ENCODE measurements at regions not wholly inside any gene's neighbourhood (a gene's known extent, or its start where the extent isn't known, plus 50 kb on each side); places are given as distances from the start of the nearest gene placed in this dataset.

DNA sequence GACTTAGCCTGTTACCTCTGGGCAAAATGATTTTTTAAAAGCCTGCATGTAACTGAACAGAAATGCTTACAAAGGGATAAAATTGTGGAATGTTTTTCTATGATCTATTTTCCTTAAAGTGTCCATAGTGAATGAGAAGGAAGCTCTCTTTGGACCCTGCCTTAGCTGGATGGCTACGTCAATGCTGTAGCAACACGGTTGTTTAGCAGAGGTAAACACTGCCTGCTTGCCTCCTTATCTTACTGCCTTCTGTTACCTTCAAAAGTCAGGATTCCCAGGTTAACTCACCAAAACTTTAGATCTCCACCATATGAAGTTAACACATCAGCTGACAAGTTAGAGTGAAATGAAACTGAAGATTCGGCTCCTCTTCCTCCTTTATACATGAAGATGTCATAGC, 402.6 kb downstream of the SAMD5 start:
- ChIA-PET CTCF (no interaction called here), POLR2A (ENCODE audit: unreplicated experiment) (no interaction called here)
- intact Hi-C loops (cut with micrococcal nuclease), result no loop called here
- H4K91ac ChIP-seq (ENCODE audit: insufficient read depth, low read depth, low read length), result no peak overlapping the region
- H3K14ac ChIP-seq (replicated peaks; ENCODE audit: low read depth, low read length), result no peak overlapping the region
- H3K4me1 ChIP-seq (ENCODE audit: control insufficient read depth, insufficient read depth, low read length), result no peaks in the 10 kb centered on the region
- H2BK5ac ChIP-seq (ENCODE audit: low read depth, low read length, poor library complexity, severe bottlenecking), result no peak overlapping the region
- H2AK9ac ChIP-seq (replicated peaks; ENCODE audit: low read depth, low read length, poor library complexity), result no peak overlapping the region
- no peak overlapping the region for H2AK5ac ChIP-seq (ENCODE audit: low read depth, low read length)
- H3K18ac ChIP-seq (ENCODE audit: low read depth, low read length), result no peak overlapping the region
- no peaks in the 10 kb centered on the region for H3K36me3 ChIP-seq (ENCODE audit: control insufficient read depth, insufficient read depth, low read length)
- H2BK15ac ChIP-seq (ENCODE audit: low read depth, low read length), result no peak overlapping the region
- no peak overlapping the region for H4K5ac ChIP-seq (ENCODE audit: low read depth, low read length)
- H3K9ac ChIP-seq (ENCODE audit: low read depth, low read length), result no peak overlapping the region
- no peak overlapping the region for H2BK20ac ChIP-seq (ENCODE audit: low read depth, low read length)
- H3K27me3 ChIP-seq (ENCODE audit: control insufficient read depth, insufficient read depth, low read length), result no peaks in the 10 kb centered on the region
- no peak overlapping the region for H2AFZ ChIP-seq (replicated peaks; ENCODE audit: low read length, poor library complexity)
- no peak overlapping the region for H3K4me3 ChIP-seq (ENCODE audit: insufficient read depth, low read depth, low read length)
- in situ Hi-C loops (cut with MboI; ENCODE audit: low sequenced_read_pairs), result no loop called here
- no peak overlapping the region for H2BK120ac ChIP-seq (ENCODE audit: low read depth, low read length)
- H3K9me3 ChIP-seq (ENCODE audit: control insufficient read depth, insufficient read depth, low read length), result no peaks in the 10 kb centered on the region
- TF ChIP-seq MXI1 (IDR thresholded peaks at IDR 0.05; ENCODE audit: borderline replicate concordance, low read depth, low read length) (no peak), RCOR1 (IDR thresholded peaks at IDR 0.05; ENCODE audit: insufficient replicate concordance, low read length) (no peak), RFX5 (IDR thresholded peaks at IDR 0.05; ENCODE audit: low read depth, low read length) (no peak), CEBPB (IDR thresholded peaks at IDR 0.05; ENCODE audit: low read depth, low read length) (no peak), FOS (IDR thresholded peaks at IDR 0.05; ENCODE audit: low read depth, low read length) (no peak), BHLHE40 (IDR thresholded peaks at IDR 0.05; ENCODE audit: low read depth, low read length) (no peak), CHD1 (IDR thresholded peaks at IDR 0.05; ENCODE audit: low read depth, low read length) (no peak), POLR2A (IDR thresholded peaks at IDR 0.05; ENCODE audit: low read depth, low read length) (no peak)
- TF ChIP-seq, protein P1, sequence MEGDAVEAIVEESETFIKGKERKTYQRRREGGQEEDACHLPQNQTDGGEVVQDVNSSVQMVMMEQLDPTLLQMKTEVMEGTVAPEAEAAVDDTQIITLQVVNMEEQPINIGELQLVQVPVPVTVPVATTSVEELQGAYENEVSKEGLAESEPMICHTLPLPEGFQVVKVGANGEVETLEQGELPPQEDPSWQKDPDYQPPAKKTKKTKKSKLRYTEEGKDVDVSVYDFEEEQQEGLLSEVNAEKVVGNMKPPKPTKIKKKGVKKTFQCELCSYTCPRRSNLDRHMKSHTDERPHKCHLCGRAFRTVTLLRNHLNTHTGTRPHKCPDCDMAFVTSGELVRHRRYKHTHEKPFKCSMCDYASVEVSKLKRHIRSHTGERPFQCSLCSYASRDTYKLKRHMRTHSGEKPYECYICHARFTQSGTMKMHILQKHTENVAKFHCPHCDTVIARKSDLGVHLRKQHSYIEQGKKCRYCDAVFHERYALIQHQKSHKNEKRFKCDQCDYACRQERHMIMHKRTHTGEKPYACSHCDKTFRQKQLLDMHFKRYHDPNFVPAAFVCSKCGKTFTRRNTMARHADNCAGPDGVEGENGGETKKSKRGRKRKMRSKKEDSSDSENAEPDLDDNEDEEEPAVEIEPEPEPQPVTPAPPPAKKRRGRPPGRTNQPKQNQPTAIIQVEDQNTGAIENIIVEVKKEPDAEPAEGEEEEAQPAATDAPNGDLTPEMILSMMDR (conservative IDR thresholded peaks at IDR 0.05; ENCODE audit: low read depth, low read length), result no peak
- TF ChIP-seq, protein P2, sequence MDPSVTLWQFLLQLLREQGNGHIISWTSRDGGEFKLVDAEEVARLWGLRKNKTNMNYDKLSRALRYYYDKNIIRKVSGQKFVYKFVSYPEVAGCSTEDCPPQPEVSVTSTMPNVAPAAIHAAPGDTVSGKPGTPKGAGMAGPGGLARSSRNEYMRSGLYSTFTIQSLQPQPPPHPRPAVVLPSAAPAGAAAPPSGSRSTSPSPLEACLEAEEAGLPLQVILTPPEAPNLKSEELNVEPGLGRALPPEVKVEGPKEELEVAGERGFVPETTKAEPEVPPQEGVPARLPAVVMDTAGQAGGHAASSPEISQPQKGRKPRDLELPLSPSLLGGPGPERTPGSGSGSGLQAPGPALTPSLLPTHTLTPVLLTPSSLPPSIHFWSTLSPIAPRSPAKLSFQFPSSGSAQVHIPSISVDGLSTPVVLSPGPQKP (IDR thresholded peaks at IDR 0.05; ENCODE audit: borderline replicate concordance, low read depth, low read length), result no peak
- TF ChIP-seq, protein P3, sequence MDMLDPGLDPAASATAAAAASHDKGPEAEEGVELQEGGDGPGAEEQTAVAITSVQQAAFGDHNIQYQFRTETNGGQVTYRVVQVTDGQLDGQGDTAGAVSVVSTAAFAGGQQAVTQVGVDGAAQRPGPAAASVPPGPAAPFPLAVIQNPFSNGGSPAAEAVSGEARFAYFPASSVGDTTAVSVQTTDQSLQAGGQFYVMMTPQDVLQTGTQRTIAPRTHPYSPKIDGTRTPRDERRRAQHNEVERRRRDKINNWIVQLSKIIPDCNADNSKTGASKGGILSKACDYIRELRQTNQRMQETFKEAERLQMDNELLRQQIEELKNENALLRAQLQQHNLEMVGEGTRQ (IDR thresholded peaks at IDR 0.05; ENCODE audit: low read depth, low read length), result no peak
- H3K27ac ChIP-seq (ENCODE audit: insufficient read depth, low read length), result no peak overlapping the region
- H4K20me1 ChIP-seq (ENCODE audit: insufficient read depth, low read length), result no peaks in the 10 kb centered on the region
- no peak overlapping the region for H3K23ac ChIP-seq (ENCODE audit: low read depth, low read length)
- H3K9me1 ChIP-seq (ENCODE audit: insufficient read depth, low read length), result no peaks in the 10 kb centered on the region
- H3K79me1 ChIP-seq (ENCODE audit: low read depth in 1 of 2, low read length in 2 of 2), result no peaks in the 10 kb centered on the region
- DNase-seq (no peak), ATAC-seq (ENCODE audit: low read depth) (no peak)
- H4K8ac ChIP-seq (ENCODE audit: low read depth in 2 of 2, low read length in 2 of 2), result no peak overlapping the region
- H3K4me2 ChIP-seq (ENCODE audit: low read depth, low read length), result no peak overlapping the region
- no peak overlapping the region for H3K4ac ChIP-seq (ENCODE audit: low read depth, low read length)
- dilution Hi-C loops (cut with HindIII; ENCODE audit: low sequenced_read_pairs, unreplicated experiment), result no loop called here
- no peak overlapping the region for H3K56ac ChIP-seq (ENCODE audit: extremely low read depth, insufficient read depth, low read length)
- no TSS peak for BruUV-seq (replicated peaks)
- no CpG with 5 or more reads among the region's 3 CpGs for WGBS, 2 experiments (ENCODE audit: extremely low coverage in 2 of 2, insufficient read length in 1 of 2)

Data from IMR-90 (cell line).